OCI-LY3 (cell line): ENCODE measurements at regions not wholly inside any gene's neighbourhood (a gene's known extent, or its start where the extent isn't known, plus 50 kb on each side); places are given as distances from the start of the nearest gene placed in this dataset.
"Not testable (repeated sequence)": the region's sequence is repeated elsewhere in the genome, so short reads cannot be mapped to it uniquely, and the experiment has no call there.

Source experiments
- H2AFZ ChIP-seq: fragments of 200-600, 300-600 bp; shearing (Covaris generic); 2 replicates; pipeline ENCODE4 v1.6.0; 2014; ENCODE audit warnings: antibody characterized with exemption, low read depth, low read length
- H3K27ac ChIP-seq: fragments of 200-600, 300-600 bp; sonication (generic); 2 replicates; pipeline ENCODE4 v1.5.1; 2014; ENCODE audit warnings: mild to moderate bottlenecking, low read length, moderate library complexity, mixed read lengths
- H3K27me3 ChIP-seq: fragments of 200-600, 300-600 bp; sonication (generic); 2 replicates; pipeline ENCODE4 v1.6.1; 2014; ENCODE audit warnings: low read depth, low read length, mixed read lengths
- H3K36me3 ChIP-seq: fragments of 200-600, 300-600 bp; sonication (generic); replicated peaks from 2 replicates; pipeline ENCODE3; 2014; ENCODE audit warnings: low read depth, low read length, mixed read lengths
- H3K4me1 ChIP-seq: fragments of 300-600, 200-600 bp; sonication (generic); 2 replicates; pipeline ENCODE4 v1.6.1; 2014; ENCODE audit warnings: low read length, mixed read lengths
- H3K4me2 ChIP-seq: fragments of 200-600, 300-600 bp; sonication (generic); 2 replicates; pipeline ENCODE4 v1.6.1; 2014; ENCODE audit warnings: low read length, mixed read lengths
- H3K4me3 ChIP-seq: fragments of 300-600, 200-600 bp; sonication (generic); 2 replicates; pipeline ENCODE4 v1.5.1; 2014; ENCODE audit warnings: antibody characterized with exemption, mild to moderate bottlenecking, low read length, moderate library complexity
- H3K79me2 ChIP-seq: fragments of 300-600, 200-600 bp; shearing (Covaris generic); 2 replicates; pipeline ENCODE4 v1.6.1; 2014; ENCODE audit warnings: mild to moderate bottlenecking, low read length, mixed read lengths
- H3K9ac ChIP-seq: fragments of 300-600, 200-600 bp; shearing (Covaris generic); 2 replicates; pipeline ENCODE4 v1.6.0; 2014; ENCODE audit warnings: mild to moderate bottlenecking, low read length, moderate library complexity
- H3K9me3 ChIP-seq: fragments of 200-600, 300-600 bp; shearing (Covaris generic); 2 replicates; pipeline ENCODE4 v1.6.1; 2014; ENCODE audit warnings: low read length, mixed read lengths; ENCODE audit not compliant: insufficient read depth
- H4K20me1 ChIP-seq: fragments of 200-600, 300-600 bp; sonication (generic); 2 replicates; pipeline ENCODE4 v1.6.1; 2016; ENCODE audit warnings: low read length, mixed read lengths; ENCODE audit not compliant: insufficient read depth
- CTCF ChIP-seq: fragments of 200-600, 300-600 bp; sonication (generic); IDR thresholded peaks from 2 replicates; pipeline ENCODE4 v1.5.1; 2014; ENCODE audit warnings: antibody characterized with exemption, low read length, low read depth
- EZH2phosphoT487 ChIP-seq: fragments of 200-600 bp; shearing (Covaris generic); IDR thresholded peaks from 2 replicates; pipeline ENCODE4 v1.6.1; 2018; ENCODE audit warnings: antibody characterized with exemption, mixed run types, low read depth

DNA sequence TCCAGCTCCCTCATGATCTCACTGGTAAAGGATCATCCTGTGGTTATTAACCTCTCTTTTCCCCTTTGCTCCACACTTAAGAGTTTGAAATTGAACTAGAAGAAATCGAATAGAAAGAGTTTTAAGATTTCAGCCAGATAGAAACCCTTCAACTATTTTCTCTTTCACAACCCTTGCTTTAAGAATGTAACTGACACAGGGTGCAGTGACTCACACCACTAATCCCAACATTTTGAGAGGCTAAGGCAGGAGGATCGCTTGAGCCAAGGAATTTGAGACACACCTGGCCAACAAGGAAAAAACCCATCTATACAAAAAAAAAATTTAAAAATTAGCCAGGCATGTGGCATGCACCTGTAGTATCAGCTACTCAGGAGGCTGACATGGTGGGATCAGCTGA is 150.7 kb upstream of the NLGN4Y start:
- no peak overlapping the region for H3K4me2 ChIP-seq
- no peaks in the 10 kb centered on the region for H4K20me1 ChIP-seq
- H3K4me1 ChIP-seq = peaks cover 9% of the 10 kb centered on the region
- H3K79me2 ChIP-seq = no peaks in the 10 kb centered on the region
- H3K9me3 ChIP-seq = no peaks in the 10 kb centered on the region
- H2AFZ ChIP-seq = no peak overlapping the region
- no peak overlapping the region for H3K9ac ChIP-seq
- no peak overlapping the region for H3K27ac ChIP-seq
- TF ChIP-seq EZH2phosphoT487 (no peak), CTCF (no peak)
- no peak overlapping the region for H3K4me3 ChIP-seq
- H3K27me3 ChIP-seq = no peaks in the 10 kb centered on the region
- no peaks in the 10 kb centered on the region for H3K36me3 ChIP-seq

DNA sequence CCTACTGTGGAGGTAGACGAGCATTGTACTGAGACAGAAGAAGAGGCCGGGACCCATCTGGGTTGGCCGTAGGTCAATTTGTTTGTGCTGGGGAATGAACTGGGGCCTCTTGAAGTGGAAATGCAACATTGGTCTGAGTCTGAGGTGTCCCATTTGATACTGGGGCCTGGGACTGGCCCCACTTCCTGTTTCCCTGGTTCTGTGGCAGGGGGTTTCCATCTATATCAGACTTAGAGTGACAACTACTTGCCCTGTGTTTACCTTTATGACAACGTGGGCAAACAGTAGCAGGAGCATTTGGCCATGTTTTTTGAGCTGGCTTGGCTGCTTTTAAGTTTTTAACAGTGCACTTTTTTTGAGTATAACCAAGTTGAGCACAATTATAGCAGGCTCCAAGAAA is 146.1 kb upstream of the NLGN4Y start:
- TF ChIP-seq CTCF = no peak
- TF ChIP-seq EZH2phosphoT487 = no peak
- Histone ChIP-seq H3K36me3 (no peaks in the 10 kb centered on the region), H3K27ac (no peak overlapping the region), H3K9ac (no peak overlapping the region), H3K79me2 (no peaks in the 10 kb centered on the region), H3K9me3 (no peaks in the 10 kb centered on the region), H3K4me2 (peak overlapping the region; percentile 14; the same call in 1 of the 2 replicates), H3K27me3 (no peaks in the 10 kb centered on the region), H2AFZ (no peak overlapping the region; the same call in 1 of the 2 replicates), H4K20me1 (no peaks in the 10 kb centered on the region), H3K4me1 (peaks cover 9% of the 10 kb centered on the region), H3K4me3 (no peak overlapping the region)

GRCh38 chrY:14410549-14411030 is 113.7 kb upstream of the NLGN4Y start:
- H3K27me3 ChIP-seq, H3K4me2 ChIP-seq, H3K36me3 ChIP-seq, H4K20me1 ChIP-seq, H3K9me3 ChIP-seq, H2AFZ ChIP-seq, H3K79me2 ChIP-seq, H3K4me3 ChIP-seq, H3K27ac ChIP-seq, H3K9ac ChIP-seq, H3K4me1 ChIP-seq: not testable (repeated sequence)

DNA sequence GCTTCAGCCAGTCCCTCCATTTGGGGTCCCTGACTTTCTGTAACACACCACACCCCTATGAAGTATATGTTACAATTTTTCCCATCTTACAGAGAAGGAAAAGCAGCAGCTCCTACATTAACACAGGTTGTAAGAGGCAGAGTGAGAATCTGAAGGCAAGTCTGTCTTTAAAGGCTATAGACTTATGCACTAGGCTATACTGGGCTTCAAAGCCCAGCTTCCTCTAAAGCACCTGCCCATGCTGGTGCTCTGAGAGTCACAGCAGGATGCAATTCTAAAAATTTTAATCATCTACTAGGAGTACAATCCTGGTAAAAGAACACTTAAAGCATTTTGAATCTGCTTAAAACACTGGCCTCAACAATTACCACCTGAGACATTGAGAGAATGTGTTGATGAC is 113.0 kb upstream of the NLGN4Y start:
- Histone ChIP-seq H3K79me2 (no peaks in the 10 kb centered on the region), H3K27me3 (no peaks in the 10 kb centered on the region), H3K9ac (no peak overlapping the region), H3K27ac (no peak overlapping the region), H3K4me1 (no peaks in the 10 kb centered on the region), H3K36me3 (no peaks in the 10 kb centered on the region), H4K20me1 (no peaks in the 10 kb centered on the region), H2AFZ (no peak overlapping the region), H3K9me3 (no peaks in the 10 kb centered on the region), H3K4me2 (no peak overlapping the region), H3K4me3 (no peak overlapping the region)
- no peak for TF ChIP-seq CTCF
- no peak for TF ChIP-seq EZH2phosphoT487

- Histone ChIP-seq H2AFZ (no peak overlapping the region), H3K79me2 (no peaks in the 10 kb centered on the region), H3K27ac (no peak overlapping the region), H3K4me2 (no peak overlapping the region), H3K9ac (no peak overlapping the region), H4K20me1 (no peaks in the 10 kb centered on the region), H3K36me3 (no peaks in the 10 kb centered on the region), H3K4me3 (no peak overlapping the region), H3K4me1 (no peaks in the 10 kb centered on the region), H3K27me3 (no peaks in the 10 kb centered on the region), H3K9me3 (no peaks in the 10 kb centered on the region)
- TF ChIP-seq EZH2phosphoT487 = no peak
- no peak for TF ChIP-seq CTCF
Measured at GRCh38 chrY:14436546-14436945, 87.8 kb upstream of the NLGN4Y start.
